ENCODE measurements at regions not wholly inside any gene's neighbourhood (a gene's known extent, or its start where the extent isn't known, plus 50 kb on each side); places are given as distances from the start of the nearest gene placed in this dataset.
A peak's percentile ranks its signal among the peaks of the same experiment; 100 is the strongest.

GRCh38 chr12:34401659-34402227, 379.4 kb downstream of the ALG10 start:
- Histone ChIP-seq H3K27ac (replicated peaks in 1 of 4) (no peak overlapping the region), H3K4me3 (no peak overlapping the region), H3K4me1 (no peaks in the 10 kb centered on the region), H3K36me3 (no peaks in the 10 kb centered on the region), H3K9me3 (peaks cover 0 to 90% (median 54%) of the 10 kb centered on the region in 4 donors), H3K27me3 (peaks cover 0 to 18% (median 0%) of the 10 kb centered on the region in 4 donors)
- WGBS, result 62% methylated on average over 24 of the region's 28 CpGs
- TF ChIP-seq EP300 (IDR thresholded peaks at IDR 0.05) (no peak), POLR2AphosphoS5 (IDR thresholded peaks at IDR 0.05) (no peak), POLR2A (IDR thresholded peaks at IDR 0.05; ENCODE audit: low read depth) (no peak)
- intact Hi-C loops (cut with DNase I), result no loop called here
- peak; percentile 90 for DNase-seq (ENCODE audit: extremely low spot score)

GRCh38 chr12:34402228-34402898, 380.1 kb downstream of the ALG10 start:
- Histone ChIP-seq H3K9me3 (peaks cover 0 to 96% (median 59%) of the 10 kb centered on the region in 4 donors), H3K27ac (replicated peaks in 1 of 4) (no peak overlapping the region), H3K27me3 (peaks cover 0 to 16% (median 0%) of the 10 kb centered on the region in 4 donors), H3K4me3 (no peak overlapping the region), H3K4me1 (no peaks in the 10 kb centered on the region), H3K36me3 (no peaks in the 10 kb centered on the region)
- peak; percentile 68 for DNase-seq (ENCODE audit: extremely low spot score)
- intact Hi-C loops (cut with DNase I), result no loop called here
- TF ChIP-seq POLR2A (IDR thresholded peaks at IDR 0.05; ENCODE audit: low read depth) (no peak), EP300 (IDR thresholded peaks at IDR 0.05) (no peak), POLR2AphosphoS5 (IDR thresholded peaks at IDR 0.05) (no peak)
- TF ChIP-seq, protein P1, sequence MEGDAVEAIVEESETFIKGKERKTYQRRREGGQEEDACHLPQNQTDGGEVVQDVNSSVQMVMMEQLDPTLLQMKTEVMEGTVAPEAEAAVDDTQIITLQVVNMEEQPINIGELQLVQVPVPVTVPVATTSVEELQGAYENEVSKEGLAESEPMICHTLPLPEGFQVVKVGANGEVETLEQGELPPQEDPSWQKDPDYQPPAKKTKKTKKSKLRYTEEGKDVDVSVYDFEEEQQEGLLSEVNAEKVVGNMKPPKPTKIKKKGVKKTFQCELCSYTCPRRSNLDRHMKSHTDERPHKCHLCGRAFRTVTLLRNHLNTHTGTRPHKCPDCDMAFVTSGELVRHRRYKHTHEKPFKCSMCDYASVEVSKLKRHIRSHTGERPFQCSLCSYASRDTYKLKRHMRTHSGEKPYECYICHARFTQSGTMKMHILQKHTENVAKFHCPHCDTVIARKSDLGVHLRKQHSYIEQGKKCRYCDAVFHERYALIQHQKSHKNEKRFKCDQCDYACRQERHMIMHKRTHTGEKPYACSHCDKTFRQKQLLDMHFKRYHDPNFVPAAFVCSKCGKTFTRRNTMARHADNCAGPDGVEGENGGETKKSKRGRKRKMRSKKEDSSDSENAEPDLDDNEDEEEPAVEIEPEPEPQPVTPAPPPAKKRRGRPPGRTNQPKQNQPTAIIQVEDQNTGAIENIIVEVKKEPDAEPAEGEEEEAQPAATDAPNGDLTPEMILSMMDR (IDR thresholded peaks at IDR 0.05), result no peak
- WGBS, result 66% methylated on average over 26 of the region's 30 CpGs

- WGBS, result 67% methylated on average over 30 of the region's 33 CpGs
- TF ChIP-seq EP300 (IDR thresholded peaks at IDR 0.05) (no peak), POLR2A (IDR thresholded peaks at IDR 0.05; ENCODE audit: low read depth) (no peak)
- H3K36me3 ChIP-seq, result no peaks in the 10 kb centered on the region
- H3K27ac ChIP-seq (replicated peaks in 1 of 4), result no peak overlapping the region
- no peak overlapping the region for H3K4me3 ChIP-seq
- no peaks in the 10 kb centered on the region for H3K4me1 ChIP-seq
- DNase-seq (ENCODE audit: extremely low spot score), result peak; percentile 79
- peaks cover 0 to 98% (median 63%) of the 10 kb centered on the region in 4 donors for H3K9me3 ChIP-seq
- peaks cover 0 to 10% (median 0%) of the 10 kb centered on the region in 4 donors for H3K27me3 ChIP-seq
- intact Hi-C loops (cut with DNase I), result no loop called here
Observed at GRCh38 chr12:34402899-34403705, 380.8 kb downstream of the ALG10 start.

GRCh38 chr12:34403706-34404376, 381.5 kb downstream of the ALG10 start:
- Histone ChIP-seq H3K4me1 (no peaks in the 10 kb centered on the region), H3K4me3 (no peak overlapping the region), H3K27me3 (peaks cover 0 to 4% (median 0%) of the 10 kb centered on the region in 4 donors), H3K9me3 (peaks cover 0 to 99% (median 67%) of the 10 kb centered on the region in 4 donors), H3K36me3 (no peaks in the 10 kb centered on the region), H3K27ac (replicated peaks in 1 of 4) (no peak overlapping the region)
- intact Hi-C loops (cut with DNase I), result no loop called here
- DNase-seq (ENCODE audit: extremely low spot score), result peak; percentile 78
- WGBS, result 62% methylated on average over 15 of the region's 19 CpGs
- TF ChIP-seq POLR2A (IDR thresholded peaks at IDR 0.05; ENCODE audit: low read depth), result no peak
- no peak for TF ChIP-seq EP300 (IDR thresholded peaks at IDR 0.05)
- TF ChIP-seq, protein P1 (IDR thresholded peaks at IDR 0.05), result no peak
- TF ChIP-seq POLR2AphosphoS5 (IDR thresholded peaks at IDR 0.05), result no peak

- Histone ChIP-seq H3K9me3 (peaks cover 0 to 97% (median 72%) of the 10 kb centered on the region in 4 donors), H3K36me3 (no peaks in the 10 kb centered on the region), H3K27ac (replicated peaks in 1 of 4) (no peak overlapping the region), H3K4me1 (no peaks in the 10 kb centered on the region), H3K4me3 (no peak overlapping the region), H3K27me3 (peaks cover 0 to 4% (median 0%) of the 10 kb centered on the region in 4 donors)
- TF ChIP-seq POLR2AphosphoS5 (IDR thresholded peaks at IDR 0.05), result no peak
- no peak for TF ChIP-seq EP300 (IDR thresholded peaks at IDR 0.05)
- TF ChIP-seq POLR2A (IDR thresholded peaks at IDR 0.05; ENCODE audit: low read depth), result no peak
- TF ChIP-seq, protein P1 (IDR thresholded peaks at IDR 0.05), result no peak
- 70% methylated on average over 12 of the region's 19 CpGs for WGBS
- peak; percentile 81 for DNase-seq (ENCODE audit: extremely low spot score)
- intact Hi-C loops (cut with DNase I), result no loop called here
Observed at GRCh38 chr12:34404377-34405285, 382.3 kb downstream of the ALG10 start.
